Parathyroid adenoma (tissue), 2 donors: ENCODE measurements at regions not wholly inside any gene's neighbourhood (a gene's known extent, or its start where the extent isn't known, plus 50 kb on each side); places are given as distances from the start of the nearest gene placed in this dataset.

Experiments used
- H2AFZ ChIP-seq: fragments of 300-600 bp; sonication (generic); one replicate; pipeline ENCODE4 v1.7.0; 2017; ENCODE audit warnings: antibody characterized with exemption, mild to moderate bottlenecking
- H3K27ac ChIP-seq: fragments of 300-600 bp; sonication (generic); one replicate; pipeline ENCODE4 v1.7.0; 2017
- H3K27me3 ChIP-seq: fragments of 300-600 bp; sonication (generic); one replicate; pipeline ENCODE4 v1.7.0; 2017; ENCODE audit warnings: low read length; ENCODE audit not compliant: control insufficient read depth, insufficient read depth
- H3K36me3 ChIP-seq: fragments of 300-600 bp; sonication (generic); one replicate; pipeline ENCODE4 v1.7.0; 2017; ENCODE audit warnings: low read length; ENCODE audit not compliant: control insufficient read depth, insufficient read depth
- H3K4me1 ChIP-seq: fragments of 300-600 bp; sonication (generic); one replicate; pipeline ENCODE4 v1.7.0; 2017; ENCODE audit warnings: control low read depth
- H3K4me2 ChIP-seq: fragments of 300-600 bp; sonication (generic); one replicate; pipeline ENCODE4 v1.7.0; 2017; ENCODE audit warnings: low read length
- H3K4me3 ChIP-seq: fragments of 300-600 bp; sonication (generic); one replicate; pipeline ENCODE4 v1.7.0; 2017; ENCODE audit warnings: low read depth, low read length
- H3K79me2 ChIP-seq: fragments of 300-600 bp; sonication (generic); one replicate; pipeline ENCODE4 v1.7.0; 2017; ENCODE audit warnings: control low read depth
- H3K9ac ChIP-seq: fragments of 300-600 bp; sonication (generic); one replicate; pipeline ENCODE4 v1.7.0; 2017; ENCODE audit warnings: mild to moderate bottlenecking
- H3K9me3 ChIP-seq: fragments of 300-600 bp; sonication (generic); one replicate; pipeline ENCODE4 v1.7.0; 2017; ENCODE audit warnings: low read length; ENCODE audit not compliant: control insufficient read depth
- CTCF ChIP-seq: fragments of 300-600 bp; sonication (generic); IDR thresholded peaks from one replicate; pipeline ENCODE4 v1.7.0; 2017; ENCODE audit warnings: antibody characterized with exemption, mild to moderate bottlenecking
- donor health status: primary hyperparathyroidism.

GRCh38 chr1:88288571-88288970 is 395.5 kb upstream of the PKN2 start:
- Histone ChIP-seq H3K4me1 (no peaks in the 10 kb centered on the region), H3K27me3 (no peaks in the 10 kb centered on the region), H3K27ac (no peak overlapping the region), H3K9ac (no peak overlapping the region), H3K4me3 (no peak overlapping the region), H3K9me3 (no peaks in the 10 kb centered on the region), H2AFZ (no peak overlapping the region), H3K36me3 (no peaks in the 10 kb centered on the region), H3K79me2 (no peaks in the 10 kb centered on the region), H3K4me2 (no peak overlapping the region)
- no peak for TF ChIP-seq CTCF

GRCh38 chr1:88289401-88290102 is 394.5 kb upstream of the PKN2 start:
- Histone ChIP-seq H3K9ac (no peak overlapping the region), H3K27ac (no peak overlapping the region), H2AFZ (no peak overlapping the region), H3K9me3 (no peaks in the 10 kb centered on the region), H3K4me1 (no peaks in the 10 kb centered on the region), H3K4me2 (no peak overlapping the region), H3K27me3 (no peaks in the 10 kb centered on the region), H3K4me3 (no peak overlapping the region), H3K36me3 (no peaks in the 10 kb centered on the region), H3K79me2 (no peaks in the 10 kb centered on the region)
- no peak for TF ChIP-seq CTCF

GRCh38 chr1:88291611-88292354 is 392.3 kb upstream of the PKN2 start:
- Histone ChIP-seq H3K36me3 (no peaks in the 10 kb centered on the region), H3K79me2 (no peaks in the 10 kb centered on the region), H3K4me2 (no peak overlapping the region), H3K4me3 (no peak overlapping the region), H3K9me3 (no peaks in the 10 kb centered on the region), H3K27me3 (no peaks in the 10 kb centered on the region), H3K9ac (no peak overlapping the region), H3K27ac (no peak overlapping the region), H3K4me1 (no peaks in the 10 kb centered on the region), H2AFZ (no peak overlapping the region)
- no peak for TF ChIP-seq CTCF

- Histone ChIP-seq H3K9me3 (no peaks in the 10 kb centered on the region), H3K4me3 (no peak overlapping the region), H3K4me2 (no peak overlapping the region), H3K27me3 (no peaks in the 10 kb centered on the region), H3K9ac (no peak overlapping the region), H3K36me3 (no peaks in the 10 kb centered on the region), H2AFZ (no peak overlapping the region), H3K27ac (no peak overlapping the region), H3K4me1 (no peaks in the 10 kb centered on the region), H3K79me2 (no peaks in the 10 kb centered on the region)
- TF ChIP-seq CTCF: no peak
Measured at GRCh38 chr1:88293691-88294190, 390.3 kb upstream of the PKN2 start.
